OCI-LY7 (cell line): ENCODE measurements at regions not wholly inside any gene's neighbourhood (a gene's known extent, or its start where the extent isn't known, plus 50 kb on each side); places are given as distances from the start of the nearest gene placed in this dataset.

Source experiments
- BruUV-seq: library from RNA; stranded (reverse); fragments of 400-500 nt; replicated peaks from 2 replicates; lab custom pipeline; 2021; lab: Mats Ljungman, UMichigan
- CTCF ChIA-PET: fragments of 300-600 bp; sonication (Branson Sonifier 250); formaldehyde crosslinking; loops from one replicate; lab custom pipeline; 2022; ENCODE audit warnings: antibody characterized with exemption; ENCODE audit not compliant: unreplicated experiment; lab: Charles Lee
- POLR2A ChIA-PET: fragments of 300-600 bp; sonication (Branson Sonifier 250); formaldehyde crosslinking; loops from one replicate; lab custom pipeline; 2022; ENCODE audit warnings: antibody characterized with exemption; lab: Charles Lee
- DNase-seq: peaks from one replicate; pipeline ENCODE4 v3.0.0-alpha.2; 2015; ENCODE audit warnings: low spot score
- H2AFZ ChIP-seq: fragments of 200-600 bp; sonication (generic), shearing (Covaris generic); 2 replicates; pipeline ENCODE4 v1.6.1; 2014; ENCODE audit warnings: mild to moderate bottlenecking, antibody characterized with exemption, low read length, moderate library complexity
- H3K27ac ChIP-seq: fragments of 200-600 bp; sonication (generic); 2 replicates; pipeline ENCODE4 v1.5.1; 2014; ENCODE audit warnings: mixed run types, low read depth, mild to moderate bottlenecking, moderate library complexity, low read length, inconsistent platforms; ENCODE audit not compliant: poor library complexity, severe bottlenecking
- H3K36me3 ChIP-seq: fragments of 200-600 bp; sonication (generic); 2 replicates; pipeline ENCODE4 v1.6.1; 2014; ENCODE audit warnings: mild to moderate bottlenecking, antibody characterized with exemption, low read length, moderate library complexity, mixed read lengths; ENCODE audit not compliant: insufficient read depth
- H3K4me1 ChIP-seq: fragments of 200-600 bp; sonication (generic); 2 replicates; pipeline ENCODE4 v1.5.1; 2014; ENCODE audit warnings: mild to moderate bottlenecking, low read length; ENCODE audit not compliant: insufficient read depth, poor library complexity, severe bottlenecking
- H3K4me2 ChIP-seq: fragments of 200-600 bp; sonication (generic); 2 replicates; pipeline ENCODE4 v1.6.1; 2014; ENCODE audit warnings: mild to moderate bottlenecking, low read length
- H3K4me3 ChIP-seq: fragments of 200-600 bp; sonication (generic); 2 replicates; pipeline ENCODE4 v1.5.1; 2014; ENCODE audit warnings: mild to moderate bottlenecking, low read depth, low read length; ENCODE audit not compliant: poor library complexity, severe bottlenecking
- H3K79me2 ChIP-seq: fragments of 200-600 bp; sonication (generic); 2 replicates; pipeline ENCODE4 v1.6.1; 2016; ENCODE audit warnings: low read depth, mild to moderate bottlenecking, low read length, moderate library complexity, mixed read lengths; ENCODE audit not compliant: insufficient read depth
- H3K9me2 ChIP-seq: fragments of 200-600 bp; sonication (generic); 2 replicates; pipeline ENCODE4 v1.6.1; 2016; ENCODE audit warnings: mild to moderate bottlenecking, low read length, mixed read lengths; ENCODE audit not compliant: insufficient read depth
- H3K9me3 ChIP-seq: fragments of 200-600 bp; sonication (generic); 2 replicates; pipeline ENCODE4 v1.6.1; 2014; ENCODE audit warnings: mild to moderate bottlenecking, mixed run types, low read length, mixed read lengths
- H4K20me1 ChIP-seq: fragments of 200-600 bp; sonication (generic); 2 replicates; pipeline ENCODE4 v1.6.1; 2014; ENCODE audit warnings: mild to moderate bottlenecking, antibody characterized with exemption, low read length, moderate library complexity, mixed read lengths; ENCODE audit not compliant: insufficient read depth
- CTCF ChIP-seq: fragments of 200-600 bp; sonication (generic); conservative IDR thresholded peaks from 2 replicates; pipeline ENCODE4 v1.5.1; 2014; ENCODE audit warnings: mild to moderate bottlenecking, antibody characterized with exemption, low read length, moderate library complexity, mixed read lengths
- EZH2phosphoT487 ChIP-seq: fragments of 200-600 bp; sonication (generic); IDR thresholded peaks from 2 replicates; pipeline ENCODE4 v1.6.1; 2018; ENCODE audit warnings: low read depth, borderline replicate concordance, mild to moderate bottlenecking, mixed run types, antibody characterized with exemption, low read length, moderate library complexity, mixed read lengths
- intact Hi-C: fragments of 100-400 bp; cut with micrococcal nuclease; formaldehyde crosslinking; loops from one replicate; pipeline ENCODE4 v1.10.0; 2022; ENCODE audit not compliant: unreplicated experiment

- no peaks in the 10 kb centered on the region for H3K9me3 ChIP-seq
- no peak overlapping the region for H2AFZ ChIP-seq
- ChIA-PET CTCF (no interaction called here), POLR2A (interaction anchor here (0.6 kb wide), 1 partner anchor 74 kb away, joined by 3 read pairs; no protein-coding TSS in a partner anchor)
- TF ChIP-seq CTCF, result no peak
- TF ChIP-seq EZH2phosphoT487, result no peak
- no TSS peak for BruUV-seq
- H3K4me2 ChIP-seq, result no peak overlapping the region
- no peaks in the 10 kb centered on the region for H3K79me2 ChIP-seq
- H3K27ac ChIP-seq, result no peak overlapping the region
- no peaks in the 10 kb centered on the region for H4K20me1 ChIP-seq
- no peaks in the 10 kb centered on the region for H3K36me3 ChIP-seq
- intact Hi-C loops, result no loop called here
- no peak for DNase-seq
- peaks cover 2% of the 10 kb centered on the region for H3K4me1 ChIP-seq
- H3K9me2 ChIP-seq, result no peaks in the 10 kb centered on the region
- no peak overlapping the region for H3K4me3 ChIP-seq
These were observed 185.6 kb downstream of the RNF144A start for GRCh38 chr2:7102826-7103225.

- H3K4me2 ChIP-seq, result no peak overlapping the region
- BruUV-seq, result no TSS peak
- no peak overlapping the region for H3K27ac ChIP-seq
- H2AFZ ChIP-seq, result no peak overlapping the region
- TF ChIP-seq EZH2phosphoT487, result no peak
- TF ChIP-seq CTCF, result no peak
- no peak overlapping the region for H3K4me3 ChIP-seq
- no peaks in the 10 kb centered on the region for H3K9me3 ChIP-seq
- H3K9me2 ChIP-seq, result no peaks in the 10 kb centered on the region
- no peaks in the 10 kb centered on the region for H4K20me1 ChIP-seq
- ChIA-PET CTCF (no interaction called here), POLR2A (interaction anchor here (0.7 kb wide), 1 partner anchor 212 kb away, joined by 3 read pairs; no protein-coding TSS in a partner anchor)
- no peaks in the 10 kb centered on the region for H3K79me2 ChIP-seq
- H3K4me1 ChIP-seq, result no peaks in the 10 kb centered on the region
- DNase-seq, result no peak
- H3K36me3 ChIP-seq, result no peaks in the 10 kb centered on the region
- intact Hi-C loops, result no loop called here
These were observed 191.8 kb downstream of the RNF144A start for GRCh38 chr2:7108792-7109532.

- intact Hi-C loops, result no loop called here
- no peaks in the 10 kb centered on the region for H3K79me2 ChIP-seq
- H3K36me3 ChIP-seq, result no peaks in the 10 kb centered on the region
- no peak overlapping the region for H3K4me2 ChIP-seq
- TF ChIP-seq EZH2phosphoT487, result no peak
- TF ChIP-seq CTCF, result no peak
- H3K4me3 ChIP-seq, result no peak overlapping the region
- ChIA-PET CTCF (no interaction called here), POLR2A (no interaction called here)
- DNase-seq, result no peak
- H3K4me1 ChIP-seq, result no peaks in the 10 kb centered on the region
- no peak overlapping the region for H2AFZ ChIP-seq
- H3K27ac ChIP-seq, result no peak overlapping the region
- H3K9me3 ChIP-seq, result no peaks in the 10 kb centered on the region
- BruUV-seq, result no TSS peak
- H3K9me2 ChIP-seq, result no peaks in the 10 kb centered on the region
- no peaks in the 10 kb centered on the region for H4K20me1 ChIP-seq
These were observed 192.3 kb downstream of the RNF144A start for GRCh38 chr2:7109533-7109885.
